A673 (cell line): ENCODE measurements at regions not wholly inside any gene's neighbourhood (a gene's known extent, or its start where the extent isn't known, plus 50 kb on each side); places are given as distances from the start of the nearest gene placed in this dataset.

Experiments
- BruUV-seq: library from RNA; stranded (reverse); fragments of 400-500 nt; replicated peaks from 2 replicates; lab custom pipeline; 2021; lab: Mats Ljungman, UMichigan
- CTCF ChIA-PET: fragments of 300-600 bp; sonication (Branson Sonifier 250); formaldehyde crosslinking; loops from one replicate; lab custom pipeline; 2022; ENCODE audit warnings: antibody characterized with exemption; lab: Charles Lee
- POLR2A ChIA-PET: fragments of 300-600 bp; sonication (Branson Sonifier 250); formaldehyde crosslinking; loops from one replicate; lab custom pipeline; 2022; ENCODE audit warnings: antibody characterized with exemption; ENCODE audit not compliant: low non-redundant PET; lab: Charles Lee
- DNase-seq: peaks from one replicate; pipeline ENCODE4 v3.0.0-alpha.2; 2015; ENCODE audit warnings: low spot score
- H3K27ac ChIP-seq: fragments of 200-600 bp; sonication (generic); 2 replicates; pipeline ENCODE4 v1.5.1; 2016; ENCODE audit warnings: mixed run types, low read depth, mild to moderate bottlenecking, mixed read lengths, antibody characterized with exemption, low read length; ENCODE audit not compliant: poor library complexity, severe bottlenecking
- H3K27me3 ChIP-seq: fragments of 200-600 bp; sonication (generic); replicated peaks from 2 replicates; pipeline ENCODE4 v1.6.1; 2017; ENCODE audit warnings: mixed run types, low read depth, mild to moderate bottlenecking, mixed read lengths, antibody characterized with exemption, low read length; ENCODE audit not compliant: insufficient read depth, poor library complexity
- H3K36me3 ChIP-seq: fragments of 200-600 bp; sonication (generic); 2 replicates; pipeline ENCODE4 v1.6.1; 2016; ENCODE audit warnings: mixed run types, mild to moderate bottlenecking, mixed read lengths, antibody characterized with exemption, low read length; ENCODE audit not compliant: insufficient read depth, poor library complexity, severe bottlenecking
- H3K4me1 ChIP-seq: fragments of 200-600 bp; sonication (generic); 2 replicates; pipeline ENCODE4 v1.6.1; 2017; ENCODE audit warnings: mixed run types, mild to moderate bottlenecking, mixed read lengths, antibody characterized with exemption, low read length; ENCODE audit not compliant: insufficient read depth, poor library complexity, severe bottlenecking
- H3K4me3 ChIP-seq: fragments of 200-600 bp; sonication (generic); 2 replicates; pipeline ENCODE4 v1.5.1; 2016; ENCODE audit warnings: low read depth, mixed run types, mild to moderate bottlenecking, mixed read lengths, low read length; ENCODE audit not compliant: poor library complexity, severe bottlenecking
- H3K9me3 ChIP-seq: fragments of 200-600 bp; sonication (generic); 2 replicates; pipeline ENCODE4 v1.6.1; 2016; ENCODE audit warnings: mixed run types, low read depth, mild to moderate bottlenecking, mixed read lengths, antibody characterized with exemption, low read length; ENCODE audit not compliant: poor library complexity, severe bottlenecking
- EZH2 ChIP-seq: fragments of 200-600 bp; sonication (generic); IDR thresholded peaks from 2 replicates; pipeline ENCODE4 v1.6.1; 2017; ENCODE audit warnings: borderline replicate concordance, low read depth, mild to moderate bottlenecking, mixed read lengths, antibody characterized with exemption, low read length; ENCODE audit not compliant: poor library complexity, severe bottlenecking
- intact Hi-C: fragments of 100-400 bp; cut with micrococcal nuclease; formaldehyde crosslinking; loops from one replicate; pipeline ENCODE4 v1.10.0; 2022; ENCODE audit not compliant: unreplicated experiment
- TF ChIP-seq, protein P1 (sequence below): fragments of 300-800, 200-600 bp; sonication (generic); conservative IDR thresholded peaks from 2 replicates; pipeline ENCODE4 v1.5.1; 2017; ENCODE audit warnings: low read depth, mild to moderate bottlenecking, antibody characterized with exemption, low read length, moderate library complexity, mixed read lengths

DNA sequence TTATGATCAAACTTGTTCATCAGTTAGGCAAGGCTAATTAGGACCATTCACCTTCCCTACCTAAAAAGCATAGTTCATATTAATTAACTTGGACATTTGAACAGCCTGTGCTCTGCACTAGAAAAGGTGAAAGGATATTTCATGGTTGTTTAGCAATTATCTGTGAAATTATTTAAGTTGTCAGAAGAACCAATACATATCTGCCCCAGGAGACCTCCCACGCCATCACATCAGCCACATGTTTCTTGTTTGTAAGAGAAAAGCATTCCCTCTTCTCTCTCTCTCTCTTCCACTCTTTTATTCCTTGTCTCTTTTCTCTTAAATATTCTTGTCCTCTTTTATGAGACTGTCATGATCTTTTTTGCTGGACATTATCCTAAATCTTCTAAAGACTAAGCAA lies 282.0 kb upstream of the RND3 start:
- H3K4me3 ChIP-seq, result no peak overlapping the region
- BruUV-seq, result no TSS peak
- TF ChIP-seq, protein P1, sequence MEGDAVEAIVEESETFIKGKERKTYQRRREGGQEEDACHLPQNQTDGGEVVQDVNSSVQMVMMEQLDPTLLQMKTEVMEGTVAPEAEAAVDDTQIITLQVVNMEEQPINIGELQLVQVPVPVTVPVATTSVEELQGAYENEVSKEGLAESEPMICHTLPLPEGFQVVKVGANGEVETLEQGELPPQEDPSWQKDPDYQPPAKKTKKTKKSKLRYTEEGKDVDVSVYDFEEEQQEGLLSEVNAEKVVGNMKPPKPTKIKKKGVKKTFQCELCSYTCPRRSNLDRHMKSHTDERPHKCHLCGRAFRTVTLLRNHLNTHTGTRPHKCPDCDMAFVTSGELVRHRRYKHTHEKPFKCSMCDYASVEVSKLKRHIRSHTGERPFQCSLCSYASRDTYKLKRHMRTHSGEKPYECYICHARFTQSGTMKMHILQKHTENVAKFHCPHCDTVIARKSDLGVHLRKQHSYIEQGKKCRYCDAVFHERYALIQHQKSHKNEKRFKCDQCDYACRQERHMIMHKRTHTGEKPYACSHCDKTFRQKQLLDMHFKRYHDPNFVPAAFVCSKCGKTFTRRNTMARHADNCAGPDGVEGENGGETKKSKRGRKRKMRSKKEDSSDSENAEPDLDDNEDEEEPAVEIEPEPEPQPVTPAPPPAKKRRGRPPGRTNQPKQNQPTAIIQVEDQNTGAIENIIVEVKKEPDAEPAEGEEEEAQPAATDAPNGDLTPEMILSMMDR, result no peak
- TF ChIP-seq EZH2, result no peak
- H3K27me3 ChIP-seq, result no peaks in the 10 kb centered on the region
- intact Hi-C loops, result no loop called here
- ChIA-PET POLR2A (no interaction called here), CTCF (no interaction called here)
- no peaks in the 10 kb centered on the region for H3K4me1 ChIP-seq
- no peak for DNase-seq
- no peaks in the 10 kb centered on the region for H3K36me3 ChIP-seq
- no peaks in the 10 kb centered on the region for H3K9me3 ChIP-seq
- H3K27ac ChIP-seq, result no peak overlapping the region

DNA sequence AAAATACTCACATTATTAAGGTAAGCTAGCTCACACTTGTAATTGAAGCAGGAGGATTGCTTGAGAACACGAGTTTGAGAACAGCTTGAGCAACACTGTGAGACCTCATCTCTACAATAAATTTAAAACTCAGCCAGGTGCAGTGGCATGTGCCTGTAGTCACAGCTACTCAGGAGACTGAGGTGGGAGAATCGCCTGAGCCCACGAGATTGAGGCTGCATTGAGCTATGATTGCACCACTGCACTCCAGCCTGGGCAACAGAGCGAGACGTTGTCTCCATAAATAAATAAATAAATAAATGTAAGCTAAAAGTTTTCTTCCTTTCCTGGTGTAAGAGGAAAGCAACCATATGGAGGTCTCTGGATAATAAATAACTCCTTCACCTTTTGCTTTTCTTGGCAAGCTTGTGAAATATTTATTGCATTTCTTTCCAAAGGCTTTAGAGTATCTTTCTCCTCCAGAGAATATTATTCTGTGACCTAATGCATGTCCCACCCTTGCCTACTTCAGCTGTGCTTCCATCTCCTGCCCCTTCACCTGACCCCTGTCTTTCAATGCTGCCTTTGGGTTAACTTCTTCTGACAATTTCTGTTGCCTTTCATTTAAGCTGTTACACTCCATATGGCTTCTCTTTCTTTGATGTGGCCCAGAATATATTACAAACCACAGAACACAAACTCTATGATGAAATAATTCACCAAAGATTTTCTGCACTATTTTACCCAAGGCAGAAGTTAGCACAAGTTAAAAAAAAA lies 280.7 kb upstream of the RND3 start:
- Histone ChIP-seq H3K27ac (no peak overlapping the region), H3K4me1 (no peaks in the 10 kb centered on the region), H3K4me3 (no peak overlapping the region), H3K36me3 (no peaks in the 10 kb centered on the region), H3K27me3 (no peaks in the 10 kb centered on the region), H3K9me3 (no peaks in the 10 kb centered on the region)
- BruUV-seq, result no TSS peak
- TF ChIP-seq, protein P1, result no peak
- no peak for TF ChIP-seq EZH2
- intact Hi-C loops, result no loop called here
- CTCF ChIA-PET, result no interaction called here
- no peak for DNase-seq
- POLR2A ChIA-PET, result no interaction called here

DNA sequence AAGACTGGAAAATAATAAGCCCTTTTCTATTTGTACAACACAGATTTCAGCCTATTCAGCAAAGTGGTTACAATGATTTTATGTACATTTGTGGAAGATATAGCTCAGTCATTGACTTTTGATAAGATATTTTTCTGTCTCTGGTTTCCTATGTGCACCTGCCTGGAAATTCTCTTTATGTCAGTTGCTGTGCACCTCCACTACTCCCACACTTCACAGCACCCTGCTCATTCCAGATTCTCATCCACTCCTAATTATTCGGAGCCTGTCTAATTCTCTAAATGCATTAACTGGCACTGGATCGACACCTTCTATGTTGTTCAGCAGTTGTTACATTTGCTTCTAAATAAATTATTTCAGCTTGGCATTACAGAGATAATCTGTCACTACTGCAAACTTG lies 275.1 kb upstream of the RND3 start:
- DNase-seq, result no peak
- H3K27me3 ChIP-seq, result no peaks in the 10 kb centered on the region
- no peak overlapping the region for H3K27ac ChIP-seq
- no peak for TF ChIP-seq EZH2
- TF ChIP-seq, protein P1, result no peak
- no peaks in the 10 kb centered on the region for H3K4me1 ChIP-seq
- intact Hi-C loops, result no loop called here
- ChIA-PET POLR2A (no interaction called here), CTCF (no interaction called here)
- H3K4me3 ChIP-seq, result no peak overlapping the region
- BruUV-seq, result no TSS peak
- no peaks in the 10 kb centered on the region for H3K9me3 ChIP-seq
- H3K36me3 ChIP-seq, result no peaks in the 10 kb centered on the region
